RCC 7860 (cell line): ENCODE measurements at regions not wholly inside any gene's neighbourhood (a gene's known extent, or its start where the extent isn't known, plus 50 kb on each side); places are given as distances from the start of the nearest gene placed in this dataset.
A peak's percentile ranks its signal among the peaks of the same experiment; 100 is the strongest.
"Not testable (repeated sequence)": the region's sequence is repeated elsewhere in the genome, so short reads cannot be mapped to it uniquely, and the experiment has no call there.

Experiments
- DNase-seq: peaks from one replicate; pipeline ENCODE4 v3.0.0-alpha.2; 2015; ENCODE audit warnings: low spot score
- FAIRE-seq: peaks from 2 replicates; lab custom pipeline; 2012; peaks lifted over from hg19 to GRCh38; lab: Jason Lieb, UNC

GRCh38 chr3:124640635-124641306, 89.5 kb upstream of the UMPS start:
- DNase-seq (no peak), FAIRE-seq (no peak)

GRCh38 chr3:124643453-124643852, 86.8 kb upstream of the UMPS start:
- FAIRE-seq (no peak), DNase-seq (no peak)

GRCh38 chr3:124646186-124646585, 84.1 kb upstream of the UMPS start:
- not testable (repeated sequence) for DNase-seq, FAIRE-seq

GRCh38 chr3:124648551-124648950, 81.7 kb upstream of the UMPS start:
- DNase-seq (no peak), FAIRE-seq (no peak)

- FAIRE-seq (no peak), DNase-seq (no peak)
These were observed 79.5 kb upstream of the UMPS start for GRCh38 chr3:124650798-124651197.

- not testable (repeated sequence) for FAIRE-seq, DNase-seq
These were observed 78.8 kb upstream of the UMPS start for GRCh38 chr3:124651416-124651815.

- FAIRE-seq (no peak), DNase-seq (no peak)
These were observed 78.2 kb upstream of the UMPS start for GRCh38 chr3:124652009-124652408.

- DNase-seq: no peak
- FAIRE-seq: no peak
These were observed 77.0 kb upstream of the UMPS start for GRCh38 chr3:124653071-124653796.

GRCh38 chr3:124653797-124654469, 76.3 kb upstream of the UMPS start:
- FAIRE-seq: no peak
- DNase-seq: no peak

GRCh38 chr3:124654470-124654845, 75.8 kb upstream of the UMPS start:
- FAIRE-seq (no peak), DNase-seq (no peak)

GRCh38 chr3:124656531-124656930, 73.7 kb upstream of the UMPS start:
- FAIRE-seq: no peak

GRCh38 chr3:124657138-124657537, 73.1 kb upstream of the UMPS start:
- FAIRE-seq: no peak

More at GRCh38 chr3:124656531-124656930, 73.7 kb upstream of the UMPS start:
- no peak for DNase-seq

GRCh38 chr3:124658270-124658669, 72.0 kb upstream of the UMPS start:
- FAIRE-seq (no peak), DNase-seq (no peak)

More at GRCh38 chr3:124657138-124657537, 73.1 kb upstream of the UMPS start:
- DNase-seq: no peak

- DNase-seq (no peak), FAIRE-seq (no peak)
These were observed 71.1 kb upstream of the UMPS start for GRCh38 chr3:124659175-124659574.

- DNase-seq (no peak), FAIRE-seq (no peak)
These were observed 69.7 kb upstream of the UMPS start for GRCh38 chr3:124660599-124660998.

GRCh38 chr3:124663690-124664089, 66.6 kb upstream of the UMPS start:
- no peak for DNase-seq
- no peak for FAIRE-seq

- DNase-seq (peak; percentile 16), FAIRE-seq (peak; percentile 80)
These were observed 65.4 kb upstream of the UMPS start for GRCh38 chr3:124664804-124665203.

- DNase-seq: no peak
- no peak for FAIRE-seq
These were observed 64.2 kb upstream of the UMPS start for GRCh38 chr3:124666067-124666466.

- peak; percentile 70 for FAIRE-seq
These were observed 60.8 kb upstream of the UMPS start for GRCh38 chr3:124669470-124669869.

GRCh38 chr3:124671106-124671505, 59.1 kb upstream of the UMPS start:
- FAIRE-seq (no peak), DNase-seq (no peak)

More at GRCh38 chr3:124669470-124669869, 60.8 kb upstream of the UMPS start:
- peak; percentile 25 for DNase-seq

GRCh38 chr3:124674336-124674735, 55.9 kb upstream of the UMPS start:
- DNase-seq: no peak
- FAIRE-seq: no peak

- no peak for DNase-seq
- no peak for FAIRE-seq
These were observed 54.0 kb upstream of the UMPS start for GRCh38 chr3:124676236-124676635.
